GM18858 (cell line): ENCODE measurements at regions not wholly inside any gene's neighbourhood (a gene's known extent, or its start where the extent isn't known, plus 50 kb on each side); places are given as distances from the start of the nearest gene placed in this dataset.

Experiments
- ATAC-seq: cut with Tn5 transposase; IDR thresholded peaks from one replicate; pipeline ENCODE4 v1.9.1; 2021; ENCODE audit not compliant: unreplicated experiment

GRCh38 chr2:22282220-22282619 is 1102.8 kb upstream of the KLHL29 start:
- ATAC-seq: no peak

GRCh38 chr2:22282916-22283315 is 1102.1 kb upstream of the KLHL29 start:
- no peak for ATAC-seq

- no peak for ATAC-seq
These were observed 1101.5 kb upstream of the KLHL29 start for GRCh38 chr2:22283436-22283835.

GRCh38 chr2:22290302-22290701 is 1094.7 kb upstream of the KLHL29 start:
- ATAC-seq: no peak

- no peak for ATAC-seq
These were observed 1094.0 kb upstream of the KLHL29 start for GRCh38 chr2:22290909-22291473.

- no peak for ATAC-seq
These were observed 1083.8 kb upstream of the KLHL29 start for GRCh38 chr2:22301228-22301627.

GRCh38 chr2:22326250-22326649 is 1058.7 kb upstream of the KLHL29 start:
- ATAC-seq: no peak

GRCh38 chr2:22329211-22330154 is 1055.5 kb upstream of the KLHL29 start:
- ATAC-seq: no peak

- ATAC-seq: no peak
These were observed 1048.6 kb upstream of the KLHL29 start for GRCh38 chr2:22336414-22336813.

GRCh38 chr2:22340716-22341115 is 1044.3 kb upstream of the KLHL29 start:
- ATAC-seq: no peak

GRCh38 chr2:22347306-22347705 is 1037.7 kb upstream of the KLHL29 start:
- no peak for ATAC-seq

- ATAC-seq: no peak
These were observed 1034.4 kb upstream of the KLHL29 start for GRCh38 chr2:22350621-22351020.

- peak; percentile 75 for ATAC-seq
These were observed 1029.1 kb upstream of the KLHL29 start for GRCh38 chr2:22355816-22356433.

GRCh38 chr2:22359071-22359672 is 1025.8 kb upstream of the KLHL29 start:
- ATAC-seq: no peak

GRCh38 chr2:22360735-22361374 is 1024.1 kb upstream of the KLHL29 start:
- ATAC-seq: no peak

- no peak for ATAC-seq
These were observed 1023.4 kb upstream of the KLHL29 start for GRCh38 chr2:22361571-22361970.

- no peak for ATAC-seq
These were observed 1009.9 kb upstream of the KLHL29 start for GRCh38 chr2:22375096-22375495.

GRCh38 chr2:22377268-22377667 is 1007.7 kb upstream of the KLHL29 start:
- no peak for ATAC-seq

- ATAC-seq: no peak
These were observed 1002.4 kb upstream of the KLHL29 start for GRCh38 chr2:22382479-22383169.

- no peak for ATAC-seq
These were observed 987.1 kb upstream of the KLHL29 start for GRCh38 chr2:22397847-22398246.
